Epidermal melanocyte (primary cell): ENCODE measurements at regions not wholly inside any gene's neighbourhood (a gene's known extent, or its start where the extent isn't known, plus 50 kb on each side); places are given as distances from the start of the nearest gene placed in this dataset.

Source experiments
- DNase-seq: peaks from one replicate; pipeline ENCODE4 v3.0.0; 2011; ENCODE audit warnings: low spot score; ENCODE audit not compliant: insufficient read length

- no peak for DNase-seq
Observed at GRCh38 chr4:111697176-111697942, 447.9 kb upstream of the FAM241A start.

- no peak for DNase-seq
Observed at GRCh38 chr4:111698361-111698760, 446.9 kb upstream of the FAM241A start.

GRCh38 chr4:111699165-111699564, 446.1 kb upstream of the FAM241A start:
- no peak for DNase-seq

GRCh38 chr4:111701102-111701501, 444.2 kb upstream of the FAM241A start:
- no peak for DNase-seq

GRCh38 chr4:111707491-111707890, 437.8 kb upstream of the FAM241A start:
- no peak for DNase-seq

GRCh38 chr4:111712093-111712677, 433.1 kb upstream of the FAM241A start:
- DNase-seq, result no peak

- no peak for DNase-seq
Observed at GRCh38 chr4:111713276-111713675, 432.0 kb upstream of the FAM241A start.

GRCh38 chr4:111717921-111718320, 427.3 kb upstream of the FAM241A start:
- no peak for DNase-seq

GRCh38 chr4:111718763-111719559, 426.3 kb upstream of the FAM241A start:
- no peak for DNase-seq

GRCh38 chr4:111720866-111721265, 424.4 kb upstream of the FAM241A start:
- no peak for DNase-seq

GRCh38 chr4:111722213-111722720, 423.0 kb upstream of the FAM241A start:
- no peak for DNase-seq

GRCh38 chr4:111736516-111736915, 408.7 kb upstream of the FAM241A start:
- DNase-seq, result no peak

- DNase-seq, result no peak
Observed at GRCh38 chr4:111744847-111745246, 400.4 kb upstream of the FAM241A start.

- DNase-seq, result no peak
Observed at GRCh38 chr4:111748157-111748556, 397.1 kb upstream of the FAM241A start.

GRCh38 chr4:111754003-111754402, 391.3 kb upstream of the FAM241A start:
- no peak for DNase-seq

- no peak for DNase-seq
Observed at GRCh38 chr4:111755571-111755970, 389.7 kb upstream of the FAM241A start.

GRCh38 chr4:111761531-111761930, 383.7 kb upstream of the FAM241A start:
- no peak for DNase-seq

GRCh38 chr4:111770514-111770913, 374.7 kb upstream of the FAM241A start:
- DNase-seq, result no peak

- no peak for DNase-seq
Observed at GRCh38 chr4:111773858-111774257, 371.4 kb upstream of the FAM241A start.

- DNase-seq, result no peak
Observed at GRCh38 chr4:111775556-111776297, 369.5 kb upstream of the FAM241A start.

GRCh38 chr4:111776561-111776960, 368.7 kb upstream of the FAM241A start:
- DNase-seq, result no peak
